IMR-90 (cell line): ENCODE measurements at regions not wholly inside any gene's neighbourhood (a gene's known extent, or its start where the extent isn't known, plus 50 kb on each side); places are given as distances from the start of the nearest gene placed in this dataset.
"Not testable (repeated sequence)": the region's sequence is repeated elsewhere in the genome, so short reads cannot be mapped to it uniquely, and the experiment has no call there.

Source experiments
- ATAC-seq: fragments of 200-7000 bp; cut with Tn5 transposase; 2 replicates; pipeline ENCODE4 v1.9.1; 2020; ENCODE audit warnings: low read depth, mild to moderate bottlenecking, moderate library complexity
- BruUV-seq: library from RNA; stranded (reverse); fragments of 400-500 nt; replicated peaks from 2 replicates; lab custom pipeline; 2021; lab: Mats Ljungman, UMichigan
- CTCF ChIA-PET: fragments of 300-600 bp; formaldehyde crosslinking; extraction: SDS; loops from one replicate; lab custom pipeline; 2021; ENCODE audit warnings: antibody characterized with exemption; lab: Yijun Ruan, JAX
- POLR2A ChIA-PET: fragments of 300-600 bp; sonication (Branson Sonifier 250); formaldehyde crosslinking; loops from one replicate; lab custom pipeline; 2022; ENCODE audit warnings: antibody characterized with exemption; ENCODE audit not compliant: unreplicated experiment; lab: Charles Lee
- DNase-seq: peaks from one replicate; pipeline ENCODE4 v3.0.0; 2013
- H2AFZ ChIP-seq: replicated peaks from 2 replicates; pipeline ENCODE3; 2013; ENCODE audit warnings: low read length, mild to moderate bottlenecking; ENCODE audit not compliant: poor library complexity
- H2AK5ac ChIP-seq: 2 replicates; pipeline ENCODE4 v1.6.1; 2013; ENCODE audit warnings: low read depth, low read length, inconsistent platforms
- H2AK9ac ChIP-seq: replicated peaks from 2 replicates; pipeline ENCODE3; 2013; ENCODE audit warnings: mild to moderate bottlenecking, low read depth, low read length, moderate library complexity; ENCODE audit not compliant: poor library complexity
- H2BK120ac ChIP-seq: 2 replicates; pipeline ENCODE4 v1.6.1; 2013; ENCODE audit warnings: low read depth, low read length, inconsistent platforms
- H2BK15ac ChIP-seq: 3 replicates; pipeline ENCODE4 v1.6.1; 2013; ENCODE audit warnings: low read depth, low read length, inconsistent platforms
- H2BK20ac ChIP-seq: 2 replicates; pipeline ENCODE4 v1.6.1; 2013; ENCODE audit warnings: low read depth, mild to moderate bottlenecking, inconsistent platforms, low read length, moderate library complexity
- H2BK5ac ChIP-seq: 2 replicates; pipeline ENCODE4 v1.6.1; 2013; ENCODE audit warnings: mild to moderate bottlenecking, low read depth, low read length, inconsistent platforms; ENCODE audit not compliant: poor library complexity, severe bottlenecking
- H3K14ac ChIP-seq: replicated peaks from 2 replicates; pipeline ENCODE4 v1.6.1; 2013; ENCODE audit warnings: low read depth, low read length, inconsistent platforms
- H3K18ac ChIP-seq: 2 replicates; pipeline ENCODE4 v1.6.1; 2013; ENCODE audit warnings: low read depth, low read length, control low read depth
- H3K23ac ChIP-seq: 2 replicates; pipeline ENCODE4 v1.6.1; 2013; ENCODE audit warnings: low read depth, low read length, inconsistent platforms
- H3K27ac ChIP-seq: 2 replicates; pipeline ENCODE4 v1.5.1; 2013; ENCODE audit warnings: mild to moderate bottlenecking, control low read depth, low read length; ENCODE audit not compliant: insufficient read depth
- H3K27me3 ChIP-seq: 2 replicates; pipeline ENCODE4 v1.6.1; 2013; ENCODE audit warnings: low read length; ENCODE audit not compliant: control insufficient read depth, insufficient read depth
- H3K36me3 ChIP-seq: 2 replicates; pipeline ENCODE4 v1.6.1; 2013; ENCODE audit warnings: low read length, mixed read lengths; ENCODE audit not compliant: control insufficient read depth, insufficient read depth
- H3K4ac ChIP-seq: 2 replicates; pipeline ENCODE4 v1.6.1; 2013; ENCODE audit warnings: low read depth, low read length, inconsistent platforms
- H3K4me1 ChIP-seq: 2 replicates; pipeline ENCODE4 v1.6.1; 2013; ENCODE audit warnings: low read length, mixed read lengths; ENCODE audit not compliant: control insufficient read depth, insufficient read depth
- H3K4me2 ChIP-seq: 2 replicates; pipeline ENCODE4 v1.6.1; 2013; ENCODE audit warnings: low read depth, mild to moderate bottlenecking, control low read depth, low read length, moderate library complexity
- H3K4me3 ChIP-seq: 2 replicates; pipeline ENCODE4 v1.5.1; 2013; ENCODE audit warnings: low read depth, mild to moderate bottlenecking, control low read depth, low read length, moderate library complexity; ENCODE audit not compliant: insufficient read depth
- H3K56ac ChIP-seq: 2 replicates; pipeline ENCODE4 v1.6.1; 2013; ENCODE audit warnings: low read length, inconsistent platforms; ENCODE audit not compliant: insufficient read depth; ENCODE audit errors: extremely low read depth
- H3K79me1 ChIP-seq, 2 experiments: 2 replicates each; pipeline ENCODE4 v1.6.1; 2013; ENCODE audit warnings: low read length in 2 of 2, inconsistent platforms in 1 of 2, low read depth in 1 of 2
- H3K9ac ChIP-seq: 2 replicates; pipeline ENCODE4 v1.6.1; 2013; ENCODE audit warnings: low read depth, low read length, control low read depth
- H3K9me1 ChIP-seq: 2 replicates; pipeline ENCODE4 v1.6.1; 2013; ENCODE audit warnings: low read length, inconsistent platforms; ENCODE audit not compliant: insufficient read depth
- H3K9me3 ChIP-seq: 2 replicates; pipeline ENCODE4 v1.6.1; 2013; ENCODE audit warnings: low read length; ENCODE audit not compliant: control insufficient read depth, insufficient read depth
- H4K20me1 ChIP-seq: 2 replicates; pipeline ENCODE4 v1.6.1; 2013; ENCODE audit warnings: low read length, inconsistent platforms; ENCODE audit not compliant: insufficient read depth
- H4K5ac ChIP-seq: 2 replicates; pipeline ENCODE4 v1.6.1; 2013; ENCODE audit warnings: mild to moderate bottlenecking, low read depth, low read length, control low read depth
- H4K8ac ChIP-seq, 2 experiments: 2 replicates each; pipeline ENCODE4 v1.6.1; 2013; ENCODE audit warnings: low read depth in 2 of 2, low read length in 2 of 2, control low read depth in 1 of 2, inconsistent platforms in 1 of 2
- H4K91ac ChIP-seq: 2 replicates; pipeline ENCODE4 v1.6.1; 2013; ENCODE audit warnings: low read depth, low read length, inconsistent platforms; ENCODE audit not compliant: insufficient read depth
- WGBS, 2 experiments: methylation state at CpG; one replicate each; pipeline versions ENCODE4 v1.1.5 to v1.1.7; 2013; ENCODE audit warnings: missing lambda C conversion rate in 2 of 2; ENCODE audit not compliant: insufficient read length in 1 of 2; ENCODE audit errors: extremely low coverage in 2 of 2; 5-methylcytosine and 5-hydroxymethylcytosine counted together
- dilution Hi-C: fragments of 300-500 bp; cut with HindIII; formaldehyde crosslinking; loops from one replicate; pipeline ENCODE4 v1.14.3; 2018; ENCODE audit warnings: low sequenced_read_pairs; ENCODE audit not compliant: unreplicated experiment
- in situ Hi-C: fragments of 300-500 bp; cut with MboI; formaldehyde crosslinking; loops from 3 replicates; pipeline ENCODE4 v1.14.3; 2019; ENCODE audit warnings: low sequenced_read_pairs, inconsistent platforms, mixed read lengths
- intact Hi-C: fragments of 100-400 bp; cut with micrococcal nuclease; formaldehyde crosslinking; loops from 2 replicates; pipeline ENCODE4 v1.10.0; 2022

GRCh38 chr9:63318093-63318492, 1966.9 kb downstream of the FOXD4L5 start:
- H3K4ac ChIP-seq, H4K20me1 ChIP-seq, H3K18ac ChIP-seq, DNase-seq, dilution Hi-C loops, H2AFZ ChIP-seq, intact Hi-C loops, H3K27ac ChIP-seq, H2BK120ac ChIP-seq, H3K27me3 ChIP-seq, H3K4me3 ChIP-seq, ATAC-seq, H3K4me2 ChIP-seq, H3K79me1 ChIP-seq, H2AK9ac ChIP-seq, CTCF ChIA-PET, H2BK5ac ChIP-seq, H3K14ac ChIP-seq, H4K91ac ChIP-seq, H3K9ac ChIP-seq, in situ Hi-C loops, H3K4me1 ChIP-seq, H3K9me1 ChIP-seq, H3K56ac ChIP-seq, H2BK15ac ChIP-seq, H3K23ac ChIP-seq, H3K36me3 ChIP-seq, H4K8ac ChIP-seq, H2AK5ac ChIP-seq, H3K9me3 ChIP-seq, POLR2A ChIA-PET, BruUV-seq, H4K5ac ChIP-seq, H2BK20ac ChIP-seq: not testable (repeated sequence)
- WGBS, 2 experiments, result no CpG with 5 or more reads among the region's 11 CpGs

- H3K27ac ChIP-seq, H3K4ac ChIP-seq, H2BK20ac ChIP-seq, H3K4me1 ChIP-seq, POLR2A ChIA-PET, CTCF ChIA-PET, H3K4me3 ChIP-seq, H3K9me3 ChIP-seq, H4K8ac ChIP-seq, ATAC-seq, H2BK120ac ChIP-seq, H3K18ac ChIP-seq, H3K23ac ChIP-seq, H4K91ac ChIP-seq, H4K5ac ChIP-seq, H3K9ac ChIP-seq, H3K14ac ChIP-seq, H2BK15ac ChIP-seq, H2AK9ac ChIP-seq, intact Hi-C loops, H2AFZ ChIP-seq, H3K79me1 ChIP-seq, DNase-seq, dilution Hi-C loops, H3K27me3 ChIP-seq, H2BK5ac ChIP-seq, BruUV-seq, H4K20me1 ChIP-seq, H3K56ac ChIP-seq, H3K4me2 ChIP-seq, H3K9me1 ChIP-seq, H3K36me3 ChIP-seq, H2AK5ac ChIP-seq, in situ Hi-C loops: not testable (repeated sequence)
- 87% methylated on average over 3 of the region's 8 CpGs; no CpG with 5 or more reads in 1 of the 2 experiments for WGBS, 2 experiments
Measured at GRCh38 chr9:63315387-63315786, 1969.6 kb downstream of the FOXD4L5 start.
